NCI-H69 (cell line): ENCODE measurements at regions not wholly inside any gene's neighbourhood (a gene's known extent, or its start where the extent isn't known, plus 50 kb on each side); places are given as distances from the start of the nearest gene placed in this dataset.

Source experiments
- DNase-seq: peaks from one replicate; lab custom pipeline; 2025; lab: John Stamatoyannopoulos, UW

- DNase-seq: no peak
Measured at GRCh38 chr4:122034619-122035018, 82.8 kb upstream of the TRPC3 start.

DNA sequence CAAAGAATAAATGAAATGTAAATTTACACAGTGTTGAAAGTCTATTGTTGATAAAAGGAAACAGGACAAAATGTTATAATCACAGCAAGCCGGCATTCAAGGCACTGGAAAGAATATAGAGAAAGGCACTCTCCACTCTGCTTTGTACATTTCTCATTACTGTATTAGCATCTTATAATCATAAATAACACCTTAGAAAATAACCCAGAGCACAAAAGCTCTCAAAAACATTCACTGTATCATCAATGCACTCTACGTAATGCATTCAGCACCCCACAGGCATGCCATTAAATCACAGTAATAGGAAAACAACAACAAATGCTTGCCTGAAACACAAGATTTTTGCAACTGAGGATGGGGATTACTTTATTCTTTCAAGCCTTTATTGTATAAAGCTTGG lies 75.3 kb upstream of the TRPC3 start:
- DNase-seq: no peak

GRCh38 chr4:122017296-122017695 lies 65.4 kb upstream of the TRPC3 start:
- no peak for DNase-seq

DNA sequence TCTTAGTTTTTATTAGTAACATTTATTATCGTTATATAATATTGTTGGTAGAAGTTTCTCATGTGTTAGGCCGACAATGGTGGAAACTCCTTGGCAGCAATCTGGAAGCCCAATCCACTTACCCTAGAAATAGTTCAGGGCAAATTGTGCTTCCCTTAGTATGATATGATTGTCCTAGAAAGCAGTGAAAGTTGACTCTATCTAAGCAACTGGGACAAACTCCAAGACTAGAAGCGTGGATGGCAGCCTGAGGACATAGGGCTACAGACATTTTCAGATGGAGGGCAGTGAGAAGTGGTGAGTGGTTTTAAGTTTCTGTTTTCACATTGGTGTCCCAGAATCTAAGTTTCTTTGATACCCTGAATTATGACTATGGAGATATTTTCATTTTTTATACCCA lies 63.3 kb upstream of the TRPC3 start:
- no peak for DNase-seq

- no peak for DNase-seq
Measured at GRCh38 chr4:122012735-122013134, 60.9 kb upstream of the TRPC3 start.

- no peak for DNase-seq
Measured at GRCh38 chr4:122010610-122011009, 58.8 kb upstream of the TRPC3 start.

DNA sequence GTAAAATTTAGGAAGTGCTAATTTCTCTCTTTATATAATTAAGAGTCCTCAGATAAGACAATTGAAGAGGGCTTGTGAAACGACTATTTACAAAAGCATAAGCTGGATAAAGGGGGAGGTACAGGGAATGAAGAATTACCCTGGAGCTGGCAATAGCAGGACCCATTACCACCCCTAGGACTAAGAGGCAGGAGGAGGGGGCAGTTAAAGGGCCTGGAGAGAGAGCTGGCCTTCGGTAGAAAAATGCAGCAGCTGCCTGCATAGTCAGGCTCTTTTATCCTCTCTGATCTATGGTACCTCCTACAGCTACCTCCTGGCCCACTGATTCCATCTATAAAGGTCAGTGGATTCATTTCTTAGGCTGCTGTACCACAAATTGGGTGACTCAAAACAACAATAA lies 57.7 kb upstream of the TRPC3 start:
- DNase-seq: no peak

DNA sequence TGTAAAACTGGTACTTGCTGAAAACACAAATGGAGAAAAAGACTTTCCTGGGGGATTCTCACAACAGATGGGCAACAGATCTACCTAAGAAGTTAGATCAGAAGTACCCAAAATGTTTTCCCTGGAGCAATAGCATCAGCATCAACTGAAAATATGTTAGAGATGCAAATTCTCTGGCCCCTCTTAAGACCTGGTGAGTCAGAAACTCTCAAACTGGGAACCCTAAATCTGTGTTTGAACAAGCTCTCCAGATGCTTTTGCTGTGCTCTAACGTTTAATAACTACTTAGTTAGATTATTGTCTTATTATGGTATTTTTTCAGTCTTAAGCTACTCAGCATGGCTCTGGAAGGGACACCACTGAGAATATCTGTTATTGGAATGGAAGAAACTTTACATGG lies 55.2 kb upstream of the TRPC3 start:
- DNase-seq: no peak

DNA sequence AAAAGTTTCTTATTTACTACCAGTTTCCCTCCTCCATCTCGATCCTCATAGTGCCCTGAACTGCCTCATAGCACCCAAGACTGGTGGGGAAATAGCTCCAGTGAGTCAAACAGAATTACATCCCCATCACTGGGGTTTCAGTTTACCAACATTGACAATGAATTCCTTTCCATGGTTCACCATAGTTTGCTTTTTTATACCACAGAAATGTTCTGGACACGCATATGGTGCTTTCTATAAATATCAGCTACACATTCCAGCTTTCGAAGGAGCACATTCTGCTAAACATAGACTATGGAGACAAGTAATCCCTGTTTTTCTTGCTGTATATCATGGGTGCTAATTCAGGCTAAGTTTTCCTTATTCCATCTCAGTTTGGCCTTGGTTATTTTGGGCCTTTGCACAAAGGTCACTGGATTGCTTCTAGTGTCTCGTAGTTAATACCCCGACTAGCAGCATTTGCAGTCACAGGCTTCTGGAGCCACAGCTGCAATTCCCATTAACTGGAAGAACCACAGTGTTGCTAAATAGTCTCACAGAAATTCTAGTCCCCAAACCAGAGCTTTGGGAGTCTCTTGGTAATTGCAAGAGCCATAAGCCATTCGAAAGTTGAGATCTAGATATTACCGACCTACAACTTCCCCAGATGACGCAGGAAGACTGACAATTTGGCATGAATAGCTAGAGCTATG lies 53.4 kb upstream of the TRPC3 start:
- DNase-seq: no peak

DNA sequence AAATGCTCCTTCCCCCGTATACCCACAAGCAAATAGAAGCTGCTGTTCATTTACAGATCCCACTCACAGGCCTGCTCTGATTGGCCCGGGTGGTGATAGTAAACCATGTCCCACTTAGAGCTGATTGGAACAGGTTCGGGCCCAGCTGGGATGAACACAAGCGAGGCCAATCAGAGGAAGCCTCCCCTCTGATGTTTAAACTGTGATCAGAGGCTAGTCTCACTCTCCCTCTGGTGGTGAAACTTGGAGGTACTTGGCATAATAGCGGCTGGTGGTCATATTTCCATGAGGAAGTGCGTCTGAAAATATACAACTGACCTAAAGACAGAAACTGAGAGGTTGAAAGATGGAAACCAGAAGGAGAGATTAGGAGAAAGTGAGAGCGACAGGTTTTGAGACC lies 51.5 kb upstream of the TRPC3 start:
- DNase-seq: peak; percentile 48
